AG09319 (cell line): ENCODE measurements at regions not wholly inside any gene's neighbourhood (a gene's known extent, or its start where the extent isn't known, plus 50 kb on each side); places are given as distances from the start of the nearest gene placed in this dataset.
"Not testable (repeated sequence)": the region's sequence is repeated elsewhere in the genome, so short reads cannot be mapped to it uniquely, and the experiment has no call there.

Experiments used
- DNase-seq: peaks from one replicate; pipeline ENCODE4 v3.0.0-alpha.2; 2010; ENCODE audit warnings: low read depth; ENCODE audit errors: extremely low read depth
- CTCF ChIP-seq: IDR thresholded peaks from 2 replicates; pipeline ENCODE4 v1.5.1; 2011; ENCODE audit warnings: low read depth, mild to moderate bottlenecking, inconsistent platforms, low read length, moderate library complexity

GRCh38 chr1:200486634-200487033 is 76.8 kb upstream of the ZNF281 start:
- no peak for DNase-seq
- no peak for TF ChIP-seq CTCF

GRCh38 chr1:200484438-200484946 is 74.7 kb upstream of the ZNF281 start:
- not testable (repeated sequence) for DNase-seq

- no peak; the same call in 1 of the 2 replicates for TF ChIP-seq CTCF
- peak; percentile 85 for DNase-seq
Observed at GRCh38 chr1:200483491-200484143, 73.8 kb upstream of the ZNF281 start.

GRCh38 chr1:200480964-200481363 is 71.1 kb upstream of the ZNF281 start:
- no peak for TF ChIP-seq CTCF
- no peak for DNase-seq

GRCh38 chr1:200479816-200480215 is 70.0 kb upstream of the ZNF281 start:
- no peak for DNase-seq
- TF ChIP-seq CTCF: no peak

GRCh38 chr1:200478945-200479558 is 69.2 kb upstream of the ZNF281 start:
- no peak for DNase-seq
- no peak for TF ChIP-seq CTCF

- DNase-seq: no peak
- no peak for TF ChIP-seq CTCF
Observed at GRCh38 chr1:200478239-200478623, 68.4 kb upstream of the ZNF281 start.
